ENCODE measurements at regions not wholly inside any gene's neighbourhood (a gene's known extent, or its start where the extent isn't known, plus 50 kb on each side); places are given as distances from the start of the nearest gene placed in this dataset.

- no peak for TF ChIP-seq CTCF (IDR thresholded peaks at IDR 0.05)
- no peak for DNase-seq (ENCODE audit: low spot score)
- no peak for ATAC-seq (ENCODE audit: low FRiP score)
These were observed 117.2 kb downstream of the IPO8 start for GRCh38 chr12:30578426-30578825.

- DNase-seq (ENCODE audit: low spot score) (no peak), ATAC-seq (ENCODE audit: low FRiP score) (no peak)
- TF ChIP-seq CTCF (IDR thresholded peaks at IDR 0.05): no peak
These were observed 122.5 kb downstream of the IPO8 start for GRCh38 chr12:30573145-30573544.

DNA sequence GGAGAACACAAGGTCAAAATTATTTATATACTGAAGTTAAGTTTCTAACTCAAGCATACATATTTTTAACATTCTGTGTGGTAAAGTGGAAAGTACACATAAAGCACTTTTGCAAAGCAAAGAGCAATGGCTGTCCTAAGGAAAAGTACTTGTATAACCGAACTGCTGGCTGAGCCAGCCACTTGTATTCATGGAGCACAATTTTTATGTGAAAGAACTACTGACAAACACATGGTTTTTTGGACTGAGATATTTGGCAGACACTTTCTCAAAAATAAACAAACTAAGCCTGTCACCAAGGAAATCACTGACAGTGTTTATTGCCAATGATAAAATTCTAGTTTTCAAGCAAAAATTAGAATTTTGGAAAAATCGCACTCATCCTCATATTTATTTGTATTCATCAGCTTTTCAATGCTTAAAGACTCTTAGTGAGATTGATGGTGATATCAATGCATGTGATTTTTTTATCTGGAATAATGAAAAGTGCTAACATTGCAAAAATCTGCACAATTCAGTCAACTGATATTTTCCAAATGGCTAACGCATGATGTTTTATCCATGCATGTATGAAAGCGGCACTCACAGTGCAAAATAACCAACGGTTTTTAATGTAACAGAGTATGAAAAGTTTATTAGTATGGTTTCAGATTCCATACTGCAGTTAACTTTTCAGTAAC, 125.3 kb downstream of the IPO8 start:
- no peak for ATAC-seq (ENCODE audit: low FRiP score)
- TF ChIP-seq CTCF (IDR thresholded peaks at IDR 0.05): no peak
- DNase-seq (ENCODE audit: low spot score): no peak

- TF ChIP-seq CTCF (IDR thresholded peaks at IDR 0.05): no peak
- ATAC-seq (ENCODE audit: low FRiP score): no peak
- no peak for DNase-seq (ENCODE audit: low spot score)
These were observed 126.2 kb downstream of the IPO8 start for GRCh38 chr12:30569426-30569825.

DNA sequence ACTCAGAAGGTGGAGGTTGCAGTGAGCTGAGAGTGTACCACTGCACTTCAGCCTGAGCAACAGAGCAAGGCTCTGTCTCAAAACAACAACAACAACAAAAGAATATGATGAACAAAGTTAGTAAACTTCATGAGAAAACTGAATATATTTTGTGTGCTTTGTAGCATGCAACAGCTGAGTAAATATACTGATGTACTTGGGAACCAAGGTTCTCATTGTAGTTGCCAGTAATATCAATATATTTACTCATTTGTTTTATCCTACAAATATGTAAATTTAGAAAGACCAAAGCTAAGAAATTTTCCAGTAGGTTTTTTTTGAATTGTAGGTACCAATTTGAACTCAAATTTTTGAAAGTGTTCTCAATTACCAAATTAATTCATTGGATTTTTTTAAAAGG, 127.2 kb downstream of the IPO8 start:
- no peak for ATAC-seq (ENCODE audit: low FRiP score)
- TF ChIP-seq CTCF (IDR thresholded peaks at IDR 0.05): no peak

GRCh38 chr12:30567082-30567481, 128.6 kb downstream of the IPO8 start:
- DNase-seq (ENCODE audit: low spot score) (no peak), ATAC-seq (ENCODE audit: low FRiP score) (no peak)
- TF ChIP-seq CTCF (IDR thresholded peaks at IDR 0.05): no peak

More for the DNA sequence above, 127.2 kb downstream of the IPO8 start:
- no peak for DNase-seq (ENCODE audit: low spot score)

GRCh38 chr12:30564394-30564793, 131.3 kb downstream of the IPO8 start:
- DNase-seq (ENCODE audit: low spot score) (no peak), ATAC-seq (ENCODE audit: low FRiP score) (no peak)
- no peak for TF ChIP-seq CTCF (IDR thresholded peaks at IDR 0.05)

All from omental fat pad (tissue), 3 donors.